ENCODE measurements at regions not wholly inside any gene's neighbourhood (a gene's known extent, or its start where the extent isn't known, plus 50 kb on each side); places are given as distances from the start of the nearest gene placed in this dataset.

DNA sequence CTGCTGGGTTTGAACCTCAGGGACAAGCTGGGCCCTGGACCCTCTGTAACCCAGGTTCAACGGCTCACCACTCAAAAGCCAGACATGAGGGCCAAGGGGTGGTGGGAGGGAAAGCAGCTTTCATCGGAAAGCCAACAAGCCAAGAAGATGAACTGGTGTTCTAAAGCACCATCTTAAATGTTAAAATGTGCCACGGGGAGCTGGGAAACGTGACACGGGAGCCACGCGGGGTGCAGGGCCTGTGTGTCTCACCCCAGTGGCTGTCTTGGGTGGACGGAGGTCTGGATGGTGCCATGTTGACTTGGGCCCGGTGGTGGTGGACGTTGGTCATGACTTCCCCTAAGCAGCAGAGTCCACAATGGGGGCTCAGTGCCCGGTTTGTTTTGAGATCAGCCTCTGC is 97.7 kb upstream of the SFSWAP start:
- DNase-seq = no peak
- no peak for ATAC-seq
- peaks cover 0 to 14% (median 0%) of the 10 kb centered on the region in 3 donors for H3K27me3 ChIP-seq
- H3K4me1 ChIP-seq = no peaks in the 10 kb centered on the region
- in situ Hi-C loops (cut with MboI; ENCODE audit: low sequenced_read_pairs in 4 of 4) = loop anchor here in 1 of 4 donors (25.0 kb wide), 1 partner anchor 224 kb away; the partner anchor contains the start of gene MMP17
- no peak for TF ChIP-seq POLR2A (IDR thresholded peaks at IDR 0.05)
- TF ChIP-seq, protein P1, sequence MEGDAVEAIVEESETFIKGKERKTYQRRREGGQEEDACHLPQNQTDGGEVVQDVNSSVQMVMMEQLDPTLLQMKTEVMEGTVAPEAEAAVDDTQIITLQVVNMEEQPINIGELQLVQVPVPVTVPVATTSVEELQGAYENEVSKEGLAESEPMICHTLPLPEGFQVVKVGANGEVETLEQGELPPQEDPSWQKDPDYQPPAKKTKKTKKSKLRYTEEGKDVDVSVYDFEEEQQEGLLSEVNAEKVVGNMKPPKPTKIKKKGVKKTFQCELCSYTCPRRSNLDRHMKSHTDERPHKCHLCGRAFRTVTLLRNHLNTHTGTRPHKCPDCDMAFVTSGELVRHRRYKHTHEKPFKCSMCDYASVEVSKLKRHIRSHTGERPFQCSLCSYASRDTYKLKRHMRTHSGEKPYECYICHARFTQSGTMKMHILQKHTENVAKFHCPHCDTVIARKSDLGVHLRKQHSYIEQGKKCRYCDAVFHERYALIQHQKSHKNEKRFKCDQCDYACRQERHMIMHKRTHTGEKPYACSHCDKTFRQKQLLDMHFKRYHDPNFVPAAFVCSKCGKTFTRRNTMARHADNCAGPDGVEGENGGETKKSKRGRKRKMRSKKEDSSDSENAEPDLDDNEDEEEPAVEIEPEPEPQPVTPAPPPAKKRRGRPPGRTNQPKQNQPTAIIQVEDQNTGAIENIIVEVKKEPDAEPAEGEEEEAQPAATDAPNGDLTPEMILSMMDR (IDR thresholded peaks at IDR 0.05 in 4 of 5, conservative IDR thresholded peaks at IDR 0.05 in 1 of 5) = no peak
- H3K36me3 ChIP-seq = no peaks in the 10 kb centered on the region
- no peaks in the 10 kb centered on the region for H3K9me3 ChIP-seq
- no peak overlapping the region for H3K4me3 ChIP-seq
- intact Hi-C loops (cut with DNase I; ENCODE audit: low total_unique reads) = no loop called here
- H3K27ac ChIP-seq = no peak overlapping the region

DNA sequence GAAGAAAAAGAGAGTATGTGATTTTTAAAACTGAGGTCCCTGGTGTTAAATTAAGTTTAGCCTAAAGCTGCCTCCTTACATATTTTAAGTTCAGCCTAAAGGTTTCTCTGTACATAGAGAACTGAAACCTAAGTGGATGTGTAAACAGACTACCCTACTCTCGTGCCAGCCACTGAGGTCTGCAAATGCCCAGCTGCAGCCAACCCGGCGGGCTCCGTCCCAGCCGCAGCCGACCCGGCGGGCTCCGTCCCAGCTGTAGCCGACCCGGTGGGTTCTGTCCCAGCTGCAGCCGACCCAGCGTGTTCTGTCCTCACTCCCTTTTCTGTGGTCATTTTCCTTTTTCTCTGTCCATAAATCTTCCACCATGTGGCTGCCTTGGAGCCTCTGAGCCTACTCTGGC is 97.2 kb upstream of the SFSWAP start:
- TF ChIP-seq, protein P1 (IDR thresholded peaks at IDR 0.05 in 4 of 5, conservative IDR thresholded peaks at IDR 0.05 in 1 of 5) = no peak
- TF ChIP-seq POLR2A (IDR thresholded peaks at IDR 0.05) = no peak
- H3K36me3 ChIP-seq = no peaks in the 10 kb centered on the region
- intact Hi-C loops (cut with DNase I; ENCODE audit: low total_unique reads) = no loop called here
- H3K9me3 ChIP-seq = no peaks in the 10 kb centered on the region
- ATAC-seq (no peak), DNase-seq (no peak)
- H3K27me3 ChIP-seq = peaks cover 0 to 14% (median 0%) of the 10 kb centered on the region in 3 donors
- no peak overlapping the region for H3K27ac ChIP-seq
- no peaks in the 10 kb centered on the region for H3K4me1 ChIP-seq
- in situ Hi-C loops (cut with MboI; ENCODE audit: low sequenced_read_pairs in 4 of 4) = loop anchor here in 1 of 4 donors (25.0 kb wide), 1 partner anchor 224 kb away; the partner anchor contains the start of gene MMP17
- H3K4me3 ChIP-seq = no peak overlapping the region

DNA sequence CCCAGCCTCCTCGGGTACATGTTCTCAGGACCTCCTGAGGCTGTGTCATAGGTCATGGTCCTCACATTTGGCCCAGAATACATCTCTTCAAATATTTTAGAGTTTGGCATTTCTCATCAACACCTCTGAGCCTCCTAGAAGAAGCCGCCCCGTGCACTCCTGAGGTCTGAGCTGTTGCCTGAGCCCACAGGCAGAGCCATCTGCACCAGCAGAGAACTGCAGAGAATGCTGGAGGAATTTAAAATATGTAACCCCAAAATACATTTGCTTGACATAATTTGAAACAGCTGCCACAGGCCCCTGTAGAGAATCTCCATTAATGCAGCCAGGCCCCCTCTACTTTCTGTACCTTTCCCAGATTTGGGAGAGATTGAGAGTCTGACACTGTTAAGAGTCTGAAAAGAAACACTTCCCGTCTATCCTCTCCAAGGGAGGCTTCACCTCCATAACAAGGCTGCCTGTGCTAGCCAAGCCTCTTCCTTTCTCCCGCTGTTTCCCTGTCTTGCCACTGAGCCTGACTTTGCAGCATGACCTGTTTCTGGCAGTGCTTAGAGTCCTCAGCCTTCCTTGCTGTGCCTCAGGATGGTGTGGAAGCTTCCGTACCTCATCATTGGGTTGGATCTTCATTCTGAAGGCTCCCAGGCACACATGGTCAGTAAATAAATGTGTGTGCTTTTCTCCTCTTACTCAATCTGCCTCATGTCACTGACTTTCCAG is 95.4 kb upstream of the SFSWAP start:
- ATAC-seq (no peak), DNase-seq (no peak)
- intact Hi-C loops (cut with DNase I; ENCODE audit: low total_unique reads) (no loop called here), in situ Hi-C loops (cut with MboI; ENCODE audit: low sequenced_read_pairs in 4 of 4) (loop anchor here in 1 of 4 donors (25.0 kb wide), 1 partner anchor 222 kb away; the partner anchor contains the start of gene MMP17)
- Histone ChIP-seq H3K9me3 (no peaks in the 10 kb centered on the region), H3K27me3 (peaks cover 0 to 14% (median 4%) of the 10 kb centered on the region in 3 donors), H3K4me1 (no peaks in the 10 kb centered on the region), H3K27ac (no peak overlapping the region), H3K4me3 (no peak overlapping the region), H3K36me3 (no peaks in the 10 kb centered on the region)
- TF ChIP-seq POLR2A (IDR thresholded peaks at IDR 0.05) = no peak
- TF ChIP-seq, protein P1 (IDR thresholded peaks at IDR 0.05 in 4 of 5, conservative IDR thresholded peaks at IDR 0.05 in 1 of 5) = no peak

DNA sequence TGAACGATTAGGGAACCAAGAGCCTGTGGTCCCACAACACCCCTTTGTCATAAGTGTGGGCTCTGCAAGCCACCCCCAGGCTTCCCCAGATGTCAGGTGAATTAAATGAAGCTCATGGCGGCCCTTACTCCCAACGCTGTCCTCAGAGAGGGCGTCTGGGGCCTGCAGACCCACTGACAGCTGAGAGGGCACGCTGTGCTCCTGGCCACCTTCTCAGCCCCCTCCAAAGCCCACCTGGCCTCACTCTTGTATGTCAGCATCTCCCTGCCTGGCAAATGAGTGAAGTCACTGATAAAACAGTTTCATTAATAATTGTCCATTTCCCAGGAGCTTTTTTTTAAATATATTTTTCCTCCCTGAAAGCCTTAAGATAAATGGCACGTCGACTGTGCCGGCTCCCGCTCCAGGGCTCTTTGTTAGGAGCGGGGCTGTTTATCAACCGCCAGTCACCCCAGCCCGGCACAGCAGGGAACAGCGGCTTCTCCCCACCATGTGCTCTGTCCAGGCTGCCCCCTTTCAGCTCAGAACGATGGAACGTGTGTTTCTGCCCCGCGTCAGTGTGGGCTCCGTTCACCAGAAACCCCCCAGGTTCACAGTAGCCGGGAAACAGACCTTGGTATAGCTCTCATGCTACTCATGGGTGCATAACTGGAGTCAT is 94.7 kb upstream of the SFSWAP start:
- peaks cover 4 to 16% (median 10%) of the 10 kb centered on the region in 3 donors for H3K27me3 ChIP-seq
- no peak overlapping the region for H3K4me3 ChIP-seq
- TF ChIP-seq, protein P1 (IDR thresholded peaks at IDR 0.05 in 4 of 5, conservative IDR thresholded peaks at IDR 0.05 in 1 of 5) = no peak
- TF ChIP-seq POLR2A (IDR thresholded peaks at IDR 0.05) = no peak
- no peaks in the 10 kb centered on the region for H3K9me3 ChIP-seq
- no peak for DNase-seq
- intact Hi-C loops (cut with DNase I; ENCODE audit: low total_unique reads) = no loop called here
- H3K27ac ChIP-seq = no peak overlapping the region
- no peaks in the 10 kb centered on the region for H3K4me1 ChIP-seq
- ATAC-seq = no peak
- in situ Hi-C loops (cut with MboI; ENCODE audit: low sequenced_read_pairs in 4 of 4) = loop anchor here in 1 of 4 donors (25.0 kb wide), 1 partner anchor 221 kb away; the partner anchor contains the start of gene MMP17
- H3K36me3 ChIP-seq = no peaks in the 10 kb centered on the region

Measured in gastrocnemius medialis (tissue), 4 donors.